NCI-H446 (cell line): ENCODE measurements at regions not wholly inside any gene's neighbourhood (a gene's known extent, or its start where the extent isn't known, plus 50 kb on each side); places are given as distances from the start of the nearest gene placed in this dataset.
"Not testable (repeated sequence)": the region's sequence is repeated elsewhere in the genome, so short reads cannot be mapped to it uniquely, and the experiment has no call there.

Experiments used
- DNase-seq, 2 experiments: peaks; one replicate each; lab custom pipeline; 2025; lab: John Stamatoyannopoulos, UW

DNA sequence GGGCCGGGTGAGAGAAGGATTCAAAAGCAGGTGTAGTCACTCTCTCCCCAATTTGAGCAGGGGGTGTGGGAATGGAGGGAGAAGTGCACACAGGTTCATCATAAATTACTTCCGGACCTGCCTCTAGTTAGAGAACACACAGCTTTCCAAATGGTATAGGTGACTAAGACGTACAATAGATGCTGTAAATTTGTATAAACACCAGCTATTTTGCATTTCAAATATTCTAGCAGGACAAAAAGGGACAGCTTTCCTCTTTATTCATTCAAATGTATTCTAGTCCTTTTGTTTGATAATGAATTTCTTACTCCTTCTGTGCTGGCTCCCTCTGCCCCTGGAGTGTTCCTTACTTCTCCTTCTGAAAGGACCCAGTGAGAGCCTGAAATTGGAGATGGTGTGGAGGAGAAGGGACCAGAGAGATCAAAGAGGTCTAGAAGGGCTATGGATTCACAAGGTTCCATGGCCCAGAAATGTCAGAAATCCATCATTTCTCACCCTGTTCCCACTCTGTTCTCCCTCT lies 53.2 kb upstream of the SH3BP4 start:
- DNase-seq: no peak

DNA sequence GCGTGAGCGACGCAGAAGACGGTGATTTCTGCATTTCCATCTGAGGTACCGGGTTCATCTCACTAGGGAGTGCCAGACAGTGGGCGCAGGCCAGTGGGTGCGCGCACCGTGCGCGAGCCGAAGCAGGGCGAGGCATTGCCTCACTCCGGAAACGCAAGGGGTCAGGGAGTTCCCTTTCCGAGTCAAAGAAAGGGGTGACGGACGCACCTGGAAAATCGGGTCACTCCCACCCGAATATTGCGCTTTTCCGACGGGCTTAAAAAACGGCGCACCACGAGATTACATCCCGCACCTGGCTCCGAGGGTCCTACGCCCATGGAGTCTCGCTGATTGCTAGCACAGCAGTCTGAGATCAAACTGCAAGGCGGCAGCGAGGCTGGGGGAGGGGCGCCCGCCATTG lies 63.4 kb upstream of the SH3BP4 start:
- DNase-seq: not testable (repeated sequence)

DNA sequence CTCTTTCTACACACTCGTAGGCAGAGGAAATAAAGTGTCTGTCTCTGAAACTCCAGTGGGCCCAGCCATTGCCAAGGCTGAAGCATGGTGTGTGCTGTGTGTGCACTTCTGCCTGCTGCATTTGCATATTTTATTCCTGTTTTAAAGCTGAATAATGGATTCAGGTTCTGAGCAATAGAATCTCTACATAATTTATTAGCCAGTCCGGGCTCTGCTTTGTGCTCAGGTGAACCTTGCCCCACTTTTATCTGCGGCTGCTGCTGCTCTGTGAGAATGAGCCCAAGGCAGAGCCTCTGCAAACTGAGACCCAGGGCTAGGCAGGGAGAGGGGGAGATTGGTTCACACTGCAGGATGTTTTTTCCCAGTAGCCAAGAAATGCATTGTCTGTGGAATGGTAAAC lies 64.6 kb upstream of the SH3BP4 start:
- no peak for DNase-seq

DNA sequence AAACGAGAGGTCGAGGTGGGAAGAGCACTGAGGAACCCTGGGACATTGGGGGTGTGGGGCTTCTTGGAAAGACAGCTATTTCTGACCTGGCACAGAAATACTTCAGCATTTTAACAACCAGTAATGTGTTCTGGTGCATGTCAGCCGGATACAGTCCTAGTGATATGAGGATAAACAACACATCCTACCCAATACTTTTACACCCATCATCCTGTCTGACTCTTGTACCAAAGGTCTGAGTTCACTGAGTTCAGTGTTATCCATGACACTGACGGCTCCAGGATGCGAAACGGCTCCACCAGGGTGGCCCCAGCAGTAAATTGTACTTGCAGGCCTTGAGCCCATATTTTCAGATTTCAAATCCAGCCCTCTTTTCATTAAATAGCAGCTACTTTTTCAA lies 65.9 kb upstream of the SH3BP4 start:
- DNase-seq: no peak

DNA sequence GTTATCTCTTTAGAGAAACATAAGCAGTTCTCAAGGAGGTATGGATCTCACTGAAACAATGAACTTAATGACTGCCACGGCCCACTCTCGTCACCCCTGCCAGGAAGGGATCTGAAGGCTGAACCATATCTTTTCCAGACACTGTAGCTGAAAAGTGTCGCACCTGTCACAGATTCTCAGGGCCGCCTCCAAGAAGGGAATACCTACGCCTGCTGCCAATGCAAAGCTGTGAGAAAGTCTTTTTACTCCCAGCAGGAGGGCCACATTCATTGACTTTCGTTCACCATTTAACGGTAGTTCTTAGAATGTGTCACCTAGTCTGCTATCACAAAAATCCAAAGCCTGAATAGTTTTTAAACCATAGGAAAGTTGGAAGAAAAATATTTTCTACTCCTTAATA lies 66.7 kb upstream of the SH3BP4 start:
- no peak for DNase-seq

DNA sequence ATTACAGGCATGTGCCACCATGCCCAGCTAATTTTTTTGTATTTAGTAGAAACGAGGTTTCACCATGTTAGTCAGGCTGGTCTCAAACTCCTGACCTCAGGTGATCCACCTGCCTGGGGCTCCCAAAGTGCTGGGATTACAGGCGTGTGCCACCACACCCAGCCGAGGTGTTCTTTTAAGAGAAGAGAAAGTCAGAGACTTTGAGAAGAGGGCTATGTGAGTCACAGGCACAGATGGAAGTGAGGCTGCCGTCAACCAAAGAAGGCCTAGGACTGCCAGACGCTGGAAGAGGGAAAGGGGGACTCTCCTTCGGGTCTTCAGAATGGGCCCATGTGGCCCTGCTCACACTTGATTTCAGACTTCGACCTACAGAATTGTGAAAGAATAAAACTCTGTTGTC lies 67.2 kb upstream of the SH3BP4 start:
- DNase-seq: no peak

DNA sequence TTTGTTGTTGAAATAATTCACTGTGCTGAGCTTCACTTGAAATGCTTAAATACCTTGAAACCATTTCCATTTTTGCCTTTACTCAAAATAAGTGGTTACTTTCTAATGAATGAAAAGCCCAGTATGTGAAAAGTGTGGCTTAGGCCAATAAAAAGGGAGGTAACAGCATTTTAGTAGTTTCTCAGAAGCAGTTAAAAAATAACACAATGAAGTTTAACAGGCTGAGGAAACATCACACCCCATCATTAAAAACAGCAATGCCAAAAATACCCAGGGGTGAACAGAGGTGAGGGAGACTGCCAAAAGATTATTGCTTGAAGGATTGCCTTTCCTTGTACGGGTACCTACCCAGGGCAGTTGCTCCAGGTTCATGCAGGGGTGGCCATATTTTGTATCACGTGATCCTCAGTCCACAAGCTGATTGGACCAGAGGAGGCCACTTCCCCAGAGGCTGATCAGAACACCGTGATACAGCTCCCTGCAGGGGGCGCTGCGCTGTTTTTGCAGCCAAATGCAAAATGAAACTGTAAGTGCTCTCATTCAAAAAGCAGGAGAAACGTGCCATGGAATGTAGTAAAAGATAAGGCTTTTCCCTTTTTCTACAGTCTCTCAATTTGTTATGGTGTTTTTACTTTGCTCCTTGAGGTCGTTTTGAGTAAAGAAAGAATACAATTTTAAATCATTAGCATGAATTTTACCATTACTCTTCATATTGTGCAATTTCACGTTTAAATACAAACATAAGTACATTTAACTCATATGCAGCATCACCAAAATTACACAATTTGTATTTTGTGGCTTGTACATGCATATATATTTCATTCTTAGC lies 70.2 kb upstream of the SH3BP4 start:
- DNase-seq: peak in 1 of 2 experiments; percentile 71

DNA sequence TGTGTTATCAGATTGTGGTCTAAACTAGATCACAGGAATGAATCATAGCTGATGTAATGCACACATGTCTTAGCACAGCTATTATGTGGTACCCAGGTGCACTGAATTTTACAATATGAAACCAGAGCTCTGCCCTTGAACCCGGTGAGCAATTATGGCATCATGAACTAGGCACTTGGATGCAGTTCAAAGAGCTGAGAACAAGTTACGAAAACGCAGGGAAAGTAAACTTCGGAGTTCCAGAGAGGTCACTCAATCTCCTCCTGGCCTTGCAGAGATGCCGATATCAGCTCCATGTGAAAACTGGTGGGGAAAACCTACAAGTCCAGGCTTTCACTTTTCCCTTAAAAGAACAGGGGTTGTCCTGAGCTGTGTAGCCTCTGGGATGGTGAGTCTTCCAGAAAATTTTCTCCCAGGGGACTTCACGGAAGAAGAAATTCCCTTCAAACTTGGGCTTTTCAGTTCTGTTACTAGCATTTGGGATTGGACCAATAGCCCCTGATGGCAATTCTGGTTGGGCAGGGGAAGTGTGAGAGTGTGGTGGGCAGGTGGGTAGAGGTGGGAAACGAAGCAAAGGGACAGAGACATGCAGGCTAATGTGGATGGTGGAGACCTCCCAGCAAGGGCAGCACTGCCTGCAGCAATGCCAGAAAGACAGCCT lies 71.1 kb upstream of the SH3BP4 start:
- DNase-seq: no peak

DNA sequence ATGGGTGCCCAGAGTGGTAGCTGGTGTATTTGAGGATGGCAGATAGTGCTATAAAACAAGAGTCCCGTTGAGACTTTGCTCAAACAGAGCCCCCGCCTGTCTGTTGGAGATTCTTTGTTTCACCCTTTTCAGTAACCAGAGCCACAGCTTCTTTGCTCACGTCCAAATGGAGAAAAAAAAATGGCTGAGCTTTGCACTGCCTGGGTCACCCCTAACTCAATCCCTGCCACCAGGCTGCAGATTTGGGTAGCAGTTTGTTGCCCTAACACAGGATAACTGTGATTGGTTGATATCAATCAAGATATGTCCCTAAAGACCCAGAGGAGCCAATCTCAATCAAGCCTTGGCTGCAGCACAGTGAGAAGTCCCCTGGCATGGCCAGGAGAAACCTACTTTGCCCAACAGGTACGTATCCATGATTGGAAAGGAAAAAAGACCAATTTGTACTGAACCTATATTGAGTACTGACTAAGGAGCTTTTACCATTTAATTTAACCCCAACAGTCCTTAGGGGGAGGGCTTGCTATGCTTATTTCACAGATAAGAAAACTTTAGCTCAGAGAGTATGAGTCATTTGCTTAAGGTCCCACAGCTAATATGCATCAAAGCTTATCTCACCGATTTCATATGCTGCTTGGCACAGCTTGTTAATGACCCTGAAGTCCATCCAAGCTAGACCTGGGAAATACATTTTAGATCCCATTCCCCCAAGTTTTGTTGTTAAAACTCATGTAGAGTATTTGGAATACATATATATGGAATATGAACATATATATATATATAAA lies 72.0 kb upstream of the SH3BP4 start:
- no peak for DNase-seq

DNA sequence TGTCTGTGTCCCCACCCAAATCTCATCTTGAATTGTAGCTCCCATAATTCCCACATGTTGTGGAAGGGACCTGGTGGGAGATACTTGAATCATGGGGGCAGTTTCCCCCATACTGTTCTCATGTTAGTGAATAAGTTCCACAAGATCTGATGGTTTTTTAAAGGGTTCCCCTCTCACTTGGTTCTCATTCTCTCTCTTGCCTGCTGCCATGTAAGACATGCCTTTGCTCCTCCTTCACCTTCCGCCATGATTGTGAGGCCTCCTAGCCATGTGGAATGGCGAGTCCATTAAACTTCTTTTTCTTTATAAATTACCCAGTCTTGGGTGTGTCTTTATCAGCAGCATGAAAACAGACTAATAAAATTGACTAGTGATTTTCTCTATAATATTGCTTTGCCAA lies 75.2 kb upstream of the SH3BP4 start:
- not testable (repeated sequence) for DNase-seq

DNA sequence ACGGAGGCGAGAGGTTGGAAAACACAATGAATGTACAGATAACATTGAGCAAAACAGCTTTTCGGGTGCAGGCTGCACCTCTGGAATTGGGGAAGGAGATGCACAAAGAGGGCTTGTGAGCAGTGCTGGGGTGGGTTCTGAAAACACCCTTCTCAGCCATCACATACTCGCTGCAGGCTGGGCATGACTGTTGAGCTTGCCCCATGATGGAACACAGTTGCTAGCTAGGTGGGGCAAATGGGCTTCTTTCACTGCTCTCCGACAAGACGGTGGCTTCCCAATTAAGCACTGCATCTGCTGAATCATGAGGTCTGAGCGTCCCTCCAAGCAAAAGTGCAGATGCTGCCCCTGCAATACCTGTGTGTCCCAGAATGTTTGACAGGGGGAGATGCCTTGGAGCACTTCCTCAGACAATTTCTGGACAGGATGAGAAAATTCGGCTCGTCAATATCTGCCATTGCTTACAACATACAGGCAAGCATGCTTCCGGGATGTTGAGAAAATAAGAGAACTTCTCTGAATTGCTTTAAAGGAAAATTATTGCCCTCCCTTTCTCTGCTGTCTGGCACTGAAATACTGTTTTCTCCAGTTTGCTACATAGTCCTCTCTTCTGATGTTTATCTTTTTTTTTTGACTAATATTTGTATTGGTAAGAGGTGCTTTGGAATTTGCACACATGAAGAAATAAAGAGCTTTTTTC lies 77.3 kb upstream of the SH3BP4 start:
- DNase-seq: no peak

DNA sequence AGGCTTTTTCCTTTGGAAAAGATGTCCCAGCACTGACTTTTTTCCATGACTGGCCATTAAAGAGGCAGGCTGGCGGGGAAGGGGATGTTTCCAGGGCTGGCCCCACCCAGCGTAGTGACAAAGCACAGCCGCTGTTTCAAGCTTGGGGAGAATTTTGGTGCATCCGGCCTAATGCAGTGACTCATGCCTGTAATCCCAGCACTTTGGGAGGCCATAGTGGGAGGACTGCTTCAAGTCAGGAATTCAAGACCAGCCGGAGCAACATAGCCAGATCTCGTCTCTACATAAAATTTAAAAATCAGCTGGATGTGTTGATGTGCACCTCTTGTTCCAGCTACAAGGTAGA lies 78.0 kb upstream of the SH3BP4 start:
- DNase-seq: no peak

DNA sequence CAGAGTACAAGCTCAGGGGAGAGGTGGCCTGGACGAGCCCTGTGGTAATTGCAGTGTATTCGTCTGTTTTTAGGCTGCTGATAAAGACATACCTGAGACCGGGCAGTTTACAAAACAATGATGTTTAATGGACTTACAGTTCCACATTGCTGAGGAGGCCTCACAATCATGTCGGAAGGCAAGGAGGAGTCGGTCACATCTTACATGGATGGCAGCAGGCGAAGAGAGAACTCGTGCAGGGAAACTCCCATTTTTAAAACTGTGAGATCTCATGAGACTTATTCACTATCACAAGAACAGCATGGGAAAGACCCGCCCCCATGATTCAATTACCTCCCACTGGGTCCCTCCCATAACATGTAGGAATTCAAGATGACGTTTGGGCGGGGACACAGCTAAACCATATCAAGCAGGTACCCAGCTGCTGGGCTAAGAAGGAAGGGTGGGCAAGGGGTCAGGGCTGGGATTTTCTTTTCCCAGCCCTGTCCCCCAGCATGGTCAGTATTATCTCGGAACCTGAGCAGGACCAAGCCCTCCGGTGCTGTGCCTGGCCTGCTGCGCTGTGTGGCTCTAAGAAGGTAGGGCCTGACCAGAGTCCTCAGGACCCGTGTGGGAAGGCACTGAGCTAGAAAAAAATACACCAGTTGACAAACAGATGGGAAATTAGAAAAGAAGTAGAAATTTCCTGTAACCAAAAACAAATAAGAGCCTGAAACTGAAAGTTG lies 78.6 kb upstream of the SH3BP4 start:
- no peak for DNase-seq

DNA sequence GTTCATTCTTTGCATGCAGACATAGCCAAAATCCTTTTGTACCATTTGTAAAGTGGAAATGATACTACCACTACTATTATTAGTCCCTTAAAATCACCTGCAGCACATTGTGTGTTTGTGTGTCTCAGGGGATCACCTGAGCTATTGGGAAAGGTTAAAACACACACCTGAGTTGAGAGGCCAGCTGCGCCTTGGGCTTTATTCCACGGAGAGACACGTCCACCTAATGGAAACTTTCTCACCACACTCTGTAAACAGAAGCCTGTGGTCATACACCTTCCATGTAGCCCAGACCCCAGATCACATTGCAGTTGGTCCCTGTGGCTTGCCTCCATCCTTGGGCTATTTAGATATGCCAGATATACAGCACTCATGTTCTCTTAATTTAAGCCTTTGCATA lies 81.8 kb upstream of the SH3BP4 start:
- no peak for DNase-seq

DNA sequence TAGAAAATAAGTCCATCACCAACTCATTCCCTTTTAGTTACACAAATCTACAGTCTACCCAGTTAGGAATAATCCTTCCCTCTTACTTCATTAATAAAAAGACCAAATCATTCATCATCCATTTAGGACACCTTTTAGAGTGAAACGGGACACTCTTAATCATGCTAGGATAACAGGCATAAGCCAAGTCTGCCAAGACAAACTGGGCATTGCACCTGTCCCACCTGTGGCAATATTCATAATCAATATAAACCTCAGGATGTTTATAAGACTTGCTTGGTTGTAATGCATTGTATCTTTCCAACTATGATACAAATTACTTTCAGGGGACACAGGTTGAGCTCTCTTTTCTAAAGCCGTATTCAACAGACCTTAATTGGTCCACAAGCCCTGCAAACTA lies 82.7 kb upstream of the SH3BP4 start:
- DNase-seq: no peak

DNA sequence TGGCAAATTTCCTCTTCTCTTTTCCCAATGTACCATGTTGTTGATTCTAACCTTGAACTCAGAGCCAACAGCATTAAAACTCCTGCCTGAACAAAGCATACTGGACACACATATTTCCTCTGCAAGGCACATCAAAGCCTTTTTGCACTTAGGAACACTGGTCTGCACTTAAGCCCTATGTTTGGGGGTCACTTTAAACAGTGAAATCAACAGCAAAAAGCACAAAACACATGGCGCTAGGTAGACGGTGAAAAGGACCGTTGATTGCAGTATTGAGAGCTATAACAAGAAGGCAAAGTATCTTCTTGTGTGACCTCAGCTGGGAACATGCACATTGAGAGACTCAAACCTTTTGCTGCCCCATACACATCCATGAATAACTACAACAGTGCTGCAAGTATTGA lies 83.9 kb upstream of the SH3BP4 start:
- no peak for DNase-seq

DNA sequence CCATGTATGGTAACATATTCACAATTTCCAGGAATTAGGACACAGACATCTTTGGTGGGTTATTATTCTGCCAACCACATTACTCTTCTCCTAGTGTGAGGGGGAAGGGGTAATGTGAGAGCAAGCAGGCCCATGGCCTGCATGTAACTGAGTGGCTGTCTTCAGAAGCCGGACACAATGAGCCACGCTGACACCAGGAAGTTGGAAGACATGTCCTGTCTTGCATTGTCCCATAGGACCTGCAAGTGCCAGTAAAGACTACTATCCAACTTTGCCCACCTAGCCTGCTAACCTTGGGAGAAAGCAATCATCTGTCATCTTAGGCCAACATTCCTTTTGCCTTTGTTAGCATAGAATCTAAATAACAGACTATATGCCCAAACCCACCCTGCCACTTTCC lies 86.2 kb upstream of the SH3BP4 start:
- DNase-seq: no peak

DNA sequence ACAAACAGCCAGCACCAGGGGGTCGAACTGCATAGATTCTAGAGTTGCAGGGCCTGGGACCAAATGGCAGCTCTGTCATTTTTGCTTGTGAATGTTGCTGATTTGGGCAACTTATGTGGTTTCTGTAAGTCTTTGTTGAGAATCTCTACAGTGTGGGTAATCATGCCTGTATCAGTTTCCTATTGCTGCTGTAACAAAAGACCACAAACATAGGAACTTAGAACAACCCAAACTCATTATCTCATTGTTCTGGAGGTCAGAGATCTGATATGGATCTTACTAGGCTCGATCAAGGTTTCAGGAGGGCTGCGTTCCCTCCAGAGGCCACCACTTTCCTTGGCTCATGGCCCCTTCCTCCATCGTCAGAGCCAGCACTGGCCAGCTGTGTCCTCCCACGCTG lies 86.8 kb upstream of the SH3BP4 start:
- DNase-seq: no peak

DNA sequence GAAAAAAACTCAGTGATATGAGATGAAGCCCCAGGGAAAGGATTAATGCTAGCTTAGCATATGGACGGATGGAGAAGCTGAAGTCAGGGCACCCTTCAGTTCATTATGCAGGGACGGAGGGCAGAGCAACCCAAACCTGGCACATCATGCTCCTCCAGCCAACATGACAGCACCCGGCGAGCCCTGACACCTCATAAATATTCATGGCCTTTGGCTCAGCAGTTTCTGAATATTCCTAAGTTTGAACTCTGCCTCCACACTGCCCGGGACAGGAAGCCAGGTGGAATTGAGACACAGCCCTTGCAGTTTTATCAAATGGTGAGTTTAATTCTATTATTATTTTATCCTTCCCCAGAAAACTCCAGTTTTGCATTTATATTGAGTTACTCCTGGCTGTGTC lies 87.3 kb upstream of the SH3BP4 start:
- peak in 1 of 2 experiments; percentile 30 for DNase-seq

DNA sequence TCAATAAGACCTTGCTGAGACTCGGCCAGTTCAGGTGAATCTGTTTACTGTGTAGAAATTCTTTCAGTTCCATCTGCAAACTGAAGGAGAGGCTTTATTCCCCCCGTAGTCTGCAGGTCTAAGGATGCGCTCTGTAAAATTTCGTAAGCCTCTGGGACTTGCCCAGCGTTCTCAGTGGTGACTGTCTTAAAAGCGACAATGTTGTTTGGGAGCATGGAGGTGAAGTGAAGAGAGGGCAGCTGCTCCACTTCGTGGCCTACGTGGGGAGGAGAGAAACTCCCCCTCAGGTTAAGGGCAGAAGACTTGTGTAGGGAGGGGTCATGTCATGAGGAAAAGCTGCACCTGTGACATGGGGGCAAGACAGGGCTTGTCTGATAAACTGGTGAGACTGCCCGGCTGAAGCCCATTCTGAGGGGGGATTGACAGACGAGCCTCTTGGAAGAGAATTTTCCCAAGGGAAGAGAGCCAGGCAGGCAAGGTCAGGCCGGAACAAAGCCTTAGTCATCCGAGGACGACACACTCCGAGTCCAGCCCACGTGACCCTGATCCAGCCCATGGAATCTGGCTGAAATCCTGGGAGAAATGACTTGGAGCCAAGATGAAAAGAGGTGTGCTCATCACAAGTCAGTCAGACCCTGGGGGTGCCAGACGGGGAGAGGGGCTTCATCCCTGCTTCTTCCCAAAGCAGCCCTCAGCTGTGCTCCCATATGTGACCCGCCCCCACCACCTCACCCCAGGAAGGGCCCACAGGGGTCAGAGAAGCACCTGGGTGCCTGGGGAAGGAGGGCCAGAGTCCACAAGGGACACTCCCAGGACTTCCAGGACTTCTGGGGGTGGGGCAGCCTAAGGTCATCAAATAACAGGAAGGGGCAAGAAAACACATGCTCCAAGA lies 88.5 kb upstream of the SH3BP4 start:
- peak; percentile 59 to 88 for DNase-seq
